ENCODE measurements at regions not wholly inside any gene's neighbourhood (a gene's known extent, or its start where the extent isn't known, plus 50 kb on each side); places are given as distances from the start of the nearest gene placed in this dataset.
"Not testable (repeated sequence)": the region's sequence is repeated elsewhere in the genome, so short reads cannot be mapped to it uniquely, and the experiment has no call there.

- TF ChIP-seq CTCF (IDR thresholded peaks at IDR 0.05; ENCODE audit: control insufficient read depth, extremely low read depth, insufficient read depth): no peak
- DNase-seq (ENCODE audit: low read depth): no peak
- no peak overlapping the region for H3K4me3 ChIP-seq (ENCODE audit: low read depth, low read length)
Observed at GRCh38 chr11:16542353-16542752, 186.0 kb upstream of the SOX6 start.

GRCh38 chr11:16536513-16536912 lies 180.2 kb upstream of the SOX6 start:
- H3K4me3 ChIP-seq (ENCODE audit: low read depth, low read length): no peak overlapping the region
- DNase-seq (ENCODE audit: low read depth): no peak
- TF ChIP-seq CTCF (IDR thresholded peaks at IDR 0.05; ENCODE audit: control insufficient read depth, extremely low read depth, insufficient read depth): no peak

- no peak for DNase-seq (ENCODE audit: low read depth)
- TF ChIP-seq CTCF (IDR thresholded peaks at IDR 0.05; ENCODE audit: control insufficient read depth, extremely low read depth, insufficient read depth): no peak
Observed at GRCh38 chr11:16528639-16529038, 172.3 kb upstream of the SOX6 start.

GRCh38 chr11:16527525-16528246 lies 171.3 kb upstream of the SOX6 start:
- H3K4me3 ChIP-seq (ENCODE audit: low read depth, low read length): no peak overlapping the region
- no peak for TF ChIP-seq CTCF (IDR thresholded peaks at IDR 0.05; ENCODE audit: control insufficient read depth, extremely low read depth, insufficient read depth)

More at GRCh38 chr11:16528639-16529038, 172.3 kb upstream of the SOX6 start:
- no peak overlapping the region for H3K4me3 ChIP-seq (ENCODE audit: low read depth, low read length)

GRCh38 chr11:16526947-16527346 lies 170.6 kb upstream of the SOX6 start:
- DNase-seq (ENCODE audit: low read depth): no peak
- no peak for TF ChIP-seq CTCF (IDR thresholded peaks at IDR 0.05; ENCODE audit: control insufficient read depth, extremely low read depth, insufficient read depth)
- H3K4me3 ChIP-seq (ENCODE audit: low read depth, low read length): no peak overlapping the region

More at GRCh38 chr11:16527525-16528246, 171.3 kb upstream of the SOX6 start:
- no peak for DNase-seq (ENCODE audit: low read depth)

- DNase-seq (ENCODE audit: low read depth); H3K4me3 ChIP-seq (ENCODE audit: low read depth, low read length): not testable (repeated sequence)
Observed at GRCh38 chr11:16520713-16521112, 164.4 kb upstream of the SOX6 start.

- no peak for DNase-seq (ENCODE audit: low read depth)
- H3K4me3 ChIP-seq (ENCODE audit: low read depth, low read length): no peak overlapping the region
- no peak for TF ChIP-seq CTCF (IDR thresholded peaks at IDR 0.05; ENCODE audit: control insufficient read depth, extremely low read depth, insufficient read depth)
Observed at GRCh38 chr11:16512899-16513241, 156.5 kb upstream of the SOX6 start.

Data from LNCaP clone FGC (cell line).